ENCODE measurements at regions not wholly inside any gene's neighbourhood (a gene's known extent, or its start where the extent isn't known, plus 50 kb on each side); places are given as distances from the start of the nearest gene placed in this dataset.

DNA sequence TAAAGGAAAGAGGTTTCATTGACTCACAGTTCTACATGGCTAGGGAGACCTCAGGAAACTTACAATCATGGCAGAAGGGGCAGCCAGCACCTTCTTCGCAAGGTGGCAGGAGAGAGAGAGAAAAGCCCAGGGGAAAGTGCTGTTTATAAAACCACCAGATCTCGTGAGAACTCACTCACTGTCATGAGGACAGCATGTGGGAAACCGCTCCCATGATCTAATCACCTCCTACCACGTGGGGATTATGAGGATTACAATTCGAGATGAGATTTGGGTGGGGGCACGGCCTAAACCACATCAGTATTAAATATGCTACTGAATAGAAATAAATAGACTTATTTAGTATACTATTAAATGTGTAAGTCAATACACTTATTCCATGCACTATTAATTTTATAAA, 70.6 kb upstream of the TCF21 start:
- no peak for DNase-seq (ENCODE audit: low read depth in 3 of 3, low spot score in 1 of 3)

DNA sequence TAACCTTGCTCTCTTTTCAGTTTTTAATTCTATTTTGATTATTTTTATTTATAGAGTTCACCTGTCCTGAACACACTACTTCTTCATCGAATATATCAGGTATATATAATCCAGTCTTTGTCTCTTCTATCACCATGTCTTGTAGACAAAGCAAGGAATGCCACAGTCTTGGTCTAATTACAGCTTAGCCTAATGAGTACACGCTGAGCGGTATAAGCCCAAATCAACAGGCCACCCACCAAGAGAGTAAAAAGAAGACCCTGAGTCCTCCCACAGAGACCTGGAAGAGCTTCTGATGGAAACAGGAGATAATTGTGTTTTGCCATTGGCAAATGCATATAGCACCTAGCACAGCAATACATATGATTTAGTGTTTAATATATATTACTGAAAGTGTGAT, 68.7 kb upstream of the TCF21 start:
- no peak for DNase-seq (ENCODE audit: low read depth in 3 of 3, low spot score in 1 of 3)

DNA sequence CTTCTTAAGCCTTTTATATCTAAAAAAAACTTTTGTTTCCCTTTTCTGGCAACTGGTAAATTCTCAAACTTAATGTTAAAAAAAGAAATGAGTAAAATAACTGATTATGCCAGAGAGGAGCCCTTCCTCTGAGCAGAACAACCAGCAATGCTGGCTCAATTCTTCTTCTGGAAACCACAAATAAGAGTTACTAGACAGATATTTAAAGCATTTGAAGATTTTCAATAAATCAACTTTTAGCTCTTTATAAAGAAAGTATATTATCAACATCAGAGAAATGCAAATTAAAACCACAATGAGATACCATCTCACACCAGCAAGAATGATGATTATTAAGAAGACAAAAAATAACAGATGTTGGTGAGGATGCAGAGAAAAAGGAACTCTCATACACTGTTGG, 61.1 kb upstream of the TCF21 start:
- no peak for DNase-seq (ENCODE audit: low read depth in 3 of 3, low spot score in 1 of 3)

DNA sequence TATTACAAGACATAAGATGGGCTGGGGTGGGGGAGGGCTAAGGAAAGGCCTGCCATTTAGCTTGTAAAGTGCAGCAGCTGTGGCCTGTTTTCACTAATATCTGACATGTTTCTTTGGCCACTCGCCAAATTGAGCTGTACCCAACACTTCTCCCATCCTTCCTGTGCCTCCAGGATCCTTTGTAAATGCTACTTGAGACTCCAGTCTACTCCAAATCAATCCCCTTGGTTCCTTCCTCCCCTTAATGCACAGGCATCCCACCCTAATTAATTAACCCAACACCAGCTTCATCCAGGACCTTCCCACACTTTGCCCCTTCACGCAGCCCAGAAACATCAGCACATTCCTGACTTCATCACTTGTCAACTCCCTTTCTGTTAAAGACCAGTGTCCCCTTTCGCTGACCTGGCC, 55.0 kb upstream of the TCF21 start:
- DNase-seq (ENCODE audit: low read depth in 3 of 3, low spot score in 1 of 3): no peak

DNA sequence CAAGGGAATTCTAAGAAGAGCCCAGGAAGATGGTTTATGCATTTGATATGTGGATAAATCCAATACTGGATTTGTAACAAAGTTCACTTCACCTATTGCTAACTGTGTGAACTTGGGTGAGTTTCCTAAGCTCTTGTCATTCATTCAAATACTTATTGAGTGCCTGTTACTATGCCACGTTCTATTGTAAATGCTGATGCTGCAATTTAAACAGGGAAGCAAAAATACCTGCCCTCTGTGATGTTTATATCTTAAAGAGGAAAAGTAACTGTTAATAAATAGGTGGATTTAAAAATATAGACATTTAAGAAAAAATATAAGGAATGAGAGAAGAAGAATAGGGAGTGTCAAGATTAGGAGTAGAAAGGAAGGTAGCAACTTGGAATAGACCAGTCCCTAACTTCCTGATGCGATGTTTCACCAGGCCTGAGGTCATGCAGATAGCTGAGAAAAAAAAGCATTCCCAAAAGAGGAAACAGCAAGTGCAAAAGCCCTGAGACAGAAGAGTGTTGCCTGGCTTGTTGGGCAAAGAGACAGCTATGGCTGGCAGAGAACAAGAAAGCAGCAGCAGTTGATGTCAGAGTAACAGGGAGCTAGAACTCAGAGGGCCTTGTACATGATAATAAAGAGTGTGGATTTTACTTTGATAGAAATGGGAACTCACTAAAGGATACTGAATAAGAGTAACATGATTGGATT, 54.3 kb upstream of the TCF21 start:
- no peak for DNase-seq (ENCODE audit: low read depth in 3 of 3, low spot score in 1 of 3)

DNA sequence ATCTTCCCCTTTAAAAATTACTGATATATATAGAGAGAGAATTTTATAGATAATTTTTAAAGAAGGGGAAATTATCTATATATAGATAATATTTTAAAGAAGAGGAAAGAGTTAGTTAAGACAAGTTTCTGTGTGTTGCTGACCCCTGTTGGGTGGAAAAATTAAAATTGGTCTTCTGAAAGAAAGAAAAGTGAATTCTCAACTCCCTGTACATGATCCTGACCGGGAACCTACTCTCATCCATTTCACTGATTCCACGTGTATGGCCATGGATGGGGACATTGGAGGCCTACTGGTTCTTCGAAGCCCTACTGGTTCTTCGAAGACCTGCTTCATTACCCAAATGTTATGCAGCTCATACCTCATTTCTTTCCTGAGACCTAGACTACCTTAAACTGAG, 53.0 kb upstream of the TCF21 start:
- DNase-seq (ENCODE audit: low read depth in 3 of 3, low spot score in 1 of 3): no peak

DNA sequence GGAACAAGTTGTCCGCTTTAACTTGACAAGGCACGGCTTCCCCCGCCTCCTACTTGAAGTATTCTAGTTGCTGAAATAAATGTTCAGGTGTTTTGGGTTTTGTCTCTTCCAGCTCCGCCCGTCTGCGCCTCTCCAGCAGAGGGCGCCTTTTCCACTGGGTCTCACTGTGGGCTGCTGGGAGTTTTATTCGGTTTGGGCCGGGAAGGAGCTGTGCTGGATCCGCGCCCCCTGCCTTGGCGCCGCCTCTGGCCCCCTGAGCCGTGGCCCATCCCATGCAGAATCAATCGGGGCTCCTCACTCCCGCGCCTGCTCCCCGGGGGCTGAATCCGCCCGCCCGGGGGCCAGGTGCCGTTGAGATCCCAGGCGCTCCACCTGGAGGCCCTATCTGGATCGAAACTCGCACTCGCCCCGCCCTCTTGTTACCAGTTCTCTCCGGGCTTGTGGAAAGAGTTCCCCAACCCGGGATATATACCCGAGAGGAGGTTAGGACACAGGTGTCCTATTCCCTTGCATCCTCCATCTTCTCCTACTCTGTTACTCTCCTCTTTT, 51.0 kb upstream of the TCF21 start:
- peak in 2 of 3 donors; percentile 6 to 45 for DNase-seq (ENCODE audit: low read depth in 3 of 3, low spot score in 1 of 3)
